GM06990 (cell line): ENCODE measurements at regions not wholly inside any gene's neighbourhood (a gene's known extent, or its start where the extent isn't known, plus 50 kb on each side); places are given as distances from the start of the nearest gene placed in this dataset.
A peak's percentile ranks its signal among the peaks of the same experiment; 100 is the strongest.
"Not testable (repeated sequence)": the region's sequence is repeated elsewhere in the genome, so short reads cannot be mapped to it uniquely, and the experiment has no call there.

Experiments used
- DNase-seq: peaks from one replicate; pipeline ENCODE4 v3.0.0-alpha.2; 2011; ENCODE audit not compliant: insufficient read length; ENCODE audit errors: extremely low read depth
- H3K27me3 ChIP-seq: replicated peaks from 2 replicates; pipeline ENCODE4 v1.6.0; 2011; ENCODE audit warnings: low read length; ENCODE audit not compliant: control insufficient read depth, insufficient read depth
- H3K36me3 ChIP-seq: 2 replicates; pipeline ENCODE4 v1.5.1; 2011; ENCODE audit warnings: low read length; ENCODE audit not compliant: control insufficient read depth, insufficient read depth
- H3K4me3 ChIP-seq: replicated peaks from 2 replicates; pipeline ENCODE4 v1.5.1; 2011; ENCODE audit warnings: low read depth, mild to moderate bottlenecking, control low read depth, low read length
- CTCF ChIP-seq: IDR thresholded peaks from 2 replicates; pipeline ENCODE4 v1.5.1; 2011; ENCODE audit warnings: low read length, control low read depth, mild to moderate bottlenecking, inconsistent platforms; ENCODE audit not compliant: insufficient read depth, poor library complexity, severe bottlenecking

- no peak for TF ChIP-seq CTCF
- no peak for DNase-seq
- Histone ChIP-seq H3K27me3 (no peaks in the 10 kb centered on the region; the same call in 1 of the 2 replicates), H3K4me3 (no peak overlapping the region), H3K36me3 (no peaks in the 10 kb centered on the region)
Observed at GRCh38 chr7:127474457-127474856, 81.9 kb upstream of the ZNF800 start.

GRCh38 chr7:127473409-127473808, 80.9 kb upstream of the ZNF800 start:
- Histone ChIP-seq H3K4me3 (no peak overlapping the region), H3K36me3 (no peaks in the 10 kb centered on the region), H3K27me3 (no peaks in the 10 kb centered on the region; the same call in 1 of the 2 replicates)
- DNase-seq = no peak
- no peak for TF ChIP-seq CTCF

GRCh38 chr7:127460077-127460476, 67.6 kb upstream of the ZNF800 start:
- Histone ChIP-seq H3K27me3 (no peaks in the 10 kb centered on the region), H3K36me3 (no peaks in the 10 kb centered on the region), H3K4me3 (no peak overlapping the region)
- TF ChIP-seq CTCF = no peak
- DNase-seq = no peak

GRCh38 chr7:127451258-127451657, 58.8 kb upstream of the ZNF800 start:
- H3K36me3 ChIP-seq, DNase-seq, H3K4me3 ChIP-seq, H3K27me3 ChIP-seq: not testable (repeated sequence)

GRCh38 chr7:127448566-127448965, 56.1 kb upstream of the ZNF800 start:
- no peak overlapping the region for H3K4me3 ChIP-seq

GRCh38 chr7:127447326-127447945, 54.9 kb upstream of the ZNF800 start:
- Histone ChIP-seq H3K4me3 (no peak overlapping the region), H3K27me3 (no peaks in the 10 kb centered on the region), H3K36me3 (no peaks in the 10 kb centered on the region)
- peak; percentile 27 for DNase-seq
- TF ChIP-seq CTCF = peak; percentile 90

More at GRCh38 chr7:127448566-127448965, 56.1 kb upstream of the ZNF800 start:
- no peak for DNase-seq
- Histone ChIP-seq H3K27me3 (no peaks in the 10 kb centered on the region), H3K36me3 (no peaks in the 10 kb centered on the region)
- TF ChIP-seq CTCF = no peak
